Fibroblast of pulmonary artery (primary cell): ENCODE measurements at regions not wholly inside any gene's neighbourhood (a gene's known extent, or its start where the extent isn't known, plus 50 kb on each side); places are given as distances from the start of the nearest gene placed in this dataset.

Experiments used
- DNase-seq: peaks from one replicate; pipeline ENCODE4 v3.0.0-alpha.2; 2010; ENCODE audit warnings: low read depth
- H3K4me3 ChIP-seq: replicated peaks from 2 replicates; pipeline ENCODE4 v1.5.1; 2011; ENCODE audit warnings: low read depth, mild to moderate bottlenecking, control low read depth, low read length, moderate library complexity
- TF ChIP-seq, protein P1 (sequence below): IDR thresholded peaks from 2 replicates; pipeline ENCODE4 v1.5.1; 2011; ENCODE audit warnings: mild to moderate bottlenecking, control low read depth, low read length, inconsistent platforms; ENCODE audit errors: missing control alignments

DNA sequence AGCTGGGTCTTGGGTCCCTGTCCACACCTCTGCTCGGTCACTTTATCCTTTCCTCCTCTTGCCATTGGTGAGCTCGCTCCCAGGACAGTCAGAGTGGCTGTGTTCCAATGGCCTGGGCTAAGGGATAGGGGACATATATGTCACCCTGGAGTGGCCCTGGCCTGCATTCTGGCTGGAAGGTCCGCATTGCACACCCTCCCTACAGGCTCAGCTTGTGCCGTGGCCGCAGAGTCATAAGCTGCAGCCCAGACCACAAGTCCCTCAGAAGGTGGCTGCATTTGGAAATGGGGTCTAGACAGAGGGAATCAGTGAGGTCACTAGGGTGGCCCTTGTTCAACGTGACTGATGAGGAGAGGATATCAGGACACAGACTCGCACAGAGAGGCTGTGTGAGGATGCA, 363.8 kb upstream of the SHH start:
- no peak overlapping the region for H3K4me3 ChIP-seq
- DNase-seq = no peak
- TF ChIP-seq, protein P1, sequence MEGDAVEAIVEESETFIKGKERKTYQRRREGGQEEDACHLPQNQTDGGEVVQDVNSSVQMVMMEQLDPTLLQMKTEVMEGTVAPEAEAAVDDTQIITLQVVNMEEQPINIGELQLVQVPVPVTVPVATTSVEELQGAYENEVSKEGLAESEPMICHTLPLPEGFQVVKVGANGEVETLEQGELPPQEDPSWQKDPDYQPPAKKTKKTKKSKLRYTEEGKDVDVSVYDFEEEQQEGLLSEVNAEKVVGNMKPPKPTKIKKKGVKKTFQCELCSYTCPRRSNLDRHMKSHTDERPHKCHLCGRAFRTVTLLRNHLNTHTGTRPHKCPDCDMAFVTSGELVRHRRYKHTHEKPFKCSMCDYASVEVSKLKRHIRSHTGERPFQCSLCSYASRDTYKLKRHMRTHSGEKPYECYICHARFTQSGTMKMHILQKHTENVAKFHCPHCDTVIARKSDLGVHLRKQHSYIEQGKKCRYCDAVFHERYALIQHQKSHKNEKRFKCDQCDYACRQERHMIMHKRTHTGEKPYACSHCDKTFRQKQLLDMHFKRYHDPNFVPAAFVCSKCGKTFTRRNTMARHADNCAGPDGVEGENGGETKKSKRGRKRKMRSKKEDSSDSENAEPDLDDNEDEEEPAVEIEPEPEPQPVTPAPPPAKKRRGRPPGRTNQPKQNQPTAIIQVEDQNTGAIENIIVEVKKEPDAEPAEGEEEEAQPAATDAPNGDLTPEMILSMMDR = no peak

DNA sequence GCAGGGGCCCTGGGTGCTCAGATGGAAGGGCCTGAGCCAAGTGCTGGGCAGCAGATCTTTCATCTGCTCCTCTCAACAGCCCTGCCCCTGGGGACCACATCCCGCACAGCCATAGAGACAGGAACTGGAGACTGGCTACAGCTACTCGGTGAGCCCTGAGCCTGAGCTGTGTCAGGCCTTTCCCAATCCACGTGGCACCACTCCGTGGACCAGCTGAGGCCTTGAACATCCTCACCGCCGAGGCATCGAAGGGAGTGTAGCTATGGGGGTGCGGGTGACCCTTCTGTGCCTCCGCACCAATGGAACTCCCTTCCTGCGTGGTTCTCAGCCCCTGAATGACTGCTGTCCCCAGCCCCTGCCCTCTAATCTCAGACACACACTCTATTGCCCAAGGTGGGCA, 362.7 kb upstream of the SHH start:
- no peak for DNase-seq
- H3K4me3 ChIP-seq = no peak overlapping the region
- TF ChIP-seq, protein P1 = no peak

DNA sequence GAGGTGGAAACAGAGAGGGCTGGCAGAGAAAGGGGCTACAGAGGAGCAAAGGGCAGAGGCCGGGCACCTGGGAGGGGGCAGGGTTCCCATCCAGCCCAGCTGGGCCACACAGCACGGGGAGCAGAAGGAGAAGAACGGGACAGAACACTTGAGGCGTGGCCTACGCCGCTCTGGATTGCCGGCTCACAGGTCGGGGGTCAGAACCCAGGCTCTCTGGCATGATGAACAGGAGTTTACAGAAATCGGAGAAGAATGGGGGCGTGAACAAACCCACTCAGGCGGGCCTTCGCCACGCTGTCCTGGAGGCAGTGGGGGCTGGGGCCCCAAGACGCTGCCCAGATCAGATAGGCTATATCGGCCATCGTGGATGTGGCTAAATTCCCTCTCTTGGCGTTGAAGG, 362.2 kb upstream of the SHH start:
- no peak overlapping the region for H3K4me3 ChIP-seq
- DNase-seq = no peak
- TF ChIP-seq, protein P1 = no peak

DNA sequence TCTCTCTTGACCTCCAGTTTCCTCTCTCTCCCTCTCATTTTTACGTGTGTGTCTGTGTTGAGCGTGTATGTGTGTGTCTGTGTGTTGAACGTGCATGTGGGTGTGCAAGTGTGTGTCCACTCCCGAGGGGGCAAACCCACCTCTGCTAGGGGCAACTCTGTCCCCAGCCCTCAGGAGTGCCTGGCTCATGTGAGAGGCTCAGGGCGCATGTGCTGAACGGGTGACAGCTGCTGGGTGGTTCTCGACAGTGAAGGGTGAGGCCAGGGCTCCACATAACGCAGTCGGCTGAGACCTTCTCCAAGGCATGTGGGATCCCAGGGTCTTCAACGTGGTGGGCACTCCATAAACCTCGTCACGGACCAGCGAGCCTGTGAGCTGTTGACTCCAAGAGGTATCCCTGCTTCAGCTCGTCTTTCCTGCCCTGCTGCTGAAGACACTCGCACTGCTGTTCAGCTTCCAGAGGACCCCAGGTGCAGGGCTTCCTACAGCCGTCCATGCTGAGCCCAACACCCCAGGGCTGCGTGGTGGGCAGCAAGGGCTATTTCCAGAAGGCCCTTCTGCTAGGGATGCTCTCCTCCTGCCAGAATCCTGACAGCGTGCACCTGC, 361.6 kb upstream of the SHH start:
- TF ChIP-seq, protein P1 = no peak
- no peak overlapping the region for H3K4me3 ChIP-seq
- DNase-seq = no peak

DNA sequence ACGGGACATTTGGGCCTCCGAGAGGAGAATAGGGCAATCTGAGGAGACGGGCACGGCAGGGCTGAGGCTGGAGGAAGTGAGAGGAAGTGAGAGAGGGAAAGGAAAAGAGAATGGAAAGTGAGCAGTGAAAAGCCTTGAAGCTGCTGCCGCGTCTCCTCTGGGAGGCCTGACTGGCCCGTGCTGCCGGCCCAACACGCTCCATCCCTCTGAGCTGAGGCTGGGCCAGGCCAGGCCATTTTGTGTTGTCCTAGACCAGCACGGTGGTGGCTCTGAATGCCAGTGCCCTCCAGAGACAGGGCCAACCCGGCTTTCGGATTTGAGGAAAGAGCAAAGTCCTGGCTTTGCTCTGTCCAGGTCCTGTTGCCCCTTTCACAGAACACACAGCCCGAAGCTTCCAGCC, 361.1 kb upstream of the SHH start:
- no peak overlapping the region for H3K4me3 ChIP-seq
- DNase-seq = no peak
- TF ChIP-seq, protein P1 = no peak

DNA sequence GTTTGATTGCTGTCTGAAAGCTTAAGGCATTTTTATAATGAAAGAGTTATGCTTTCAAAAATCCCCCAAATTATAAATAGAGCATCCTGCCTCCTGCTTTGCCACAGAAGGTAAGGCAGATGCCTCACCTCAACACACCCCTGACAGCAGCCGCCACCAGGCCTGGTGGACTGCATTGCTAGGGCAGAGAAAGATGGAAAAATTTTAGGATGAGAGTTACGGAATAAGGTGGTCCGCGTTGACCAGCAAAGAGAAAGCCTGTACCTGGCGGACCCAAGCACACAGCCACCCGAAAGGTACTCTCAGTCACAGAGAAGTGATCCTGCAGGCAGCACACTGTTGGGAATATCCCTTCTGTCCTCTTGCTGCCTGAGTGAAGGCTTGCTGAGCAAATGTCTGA, 360.4 kb upstream of the SHH start:
- TF ChIP-seq, protein P1 = no peak
- DNase-seq = no peak
- H3K4me3 ChIP-seq = no peak overlapping the region
